DOHH2 (cell line): ENCODE measurements at regions not wholly inside any gene's neighbourhood (a gene's known extent, or its start where the extent isn't known, plus 50 kb on each side); places are given as distances from the start of the nearest gene placed in this dataset.

Experiments used
- H3F3A ChIP-seq: fragments of 200-600 bp; sonication (generic), shearing (Covaris generic); 2 replicates; pipeline ENCODE4 v1.6.0; 2016; ENCODE audit warnings: antibody characterized with exemption, mild to moderate bottlenecking; ENCODE audit not compliant: control insufficient read depth, insufficient read depth
- H3K27ac ChIP-seq: fragments of 200-600 bp; sonication (generic); 2 replicates; pipeline ENCODE4 v1.5.1; 2014; ENCODE audit warnings: low read depth, mild to moderate bottlenecking, low read length, moderate library complexity
- H3K27me3 ChIP-seq: fragments of 200-600 bp; sonication (generic); 2 replicates; pipeline ENCODE4 v1.6.1; 2014; ENCODE audit warnings: mild to moderate bottlenecking, low read length, mixed read lengths; ENCODE audit not compliant: control insufficient read depth
- H3K36me3 ChIP-seq: fragments of 200-600 bp; sonication (generic); 2 replicates; pipeline ENCODE4 v1.6.1; 2014; ENCODE audit warnings: mild to moderate bottlenecking, low read length, moderate library complexity, mixed read lengths; ENCODE audit not compliant: control insufficient read depth
- H3K4me1 ChIP-seq: fragments of 200-600 bp; sonication (generic); 2 replicates; pipeline ENCODE4 v1.6.1; 2014; ENCODE audit warnings: mild to moderate bottlenecking, low read length, mixed read lengths; ENCODE audit not compliant: control insufficient read depth
- H3K4me2 ChIP-seq: fragments of 200-600 bp; sonication (generic); 2 replicates; pipeline ENCODE4 v1.6.0; 2014; ENCODE audit warnings: mild to moderate bottlenecking, low read length, moderate library complexity
- H3K4me3 ChIP-seq: fragments of 200-600 bp; sonication (generic); 2 replicates; pipeline ENCODE4 v1.5.1; 2014; ENCODE audit warnings: mild to moderate bottlenecking, low read length, mixed read lengths
- H3K79me2 ChIP-seq: fragments of 200-600 bp; sonication (generic); 2 replicates; pipeline ENCODE4 v1.6.1; 2014; ENCODE audit warnings: mild to moderate bottlenecking, low read length, mixed read lengths; ENCODE audit not compliant: control insufficient read depth
- H3K9me2 ChIP-seq: fragments of 200-600 bp; sonication (generic); replicated peaks from 2 replicates; pipeline ENCODE4 v1.6.1; 2014; ENCODE audit warnings: mild to moderate bottlenecking, low read length, mixed read lengths; ENCODE audit not compliant: control insufficient read depth
- H3K9me3 ChIP-seq: fragments of 200-600 bp; sonication (generic); 2 replicates; pipeline ENCODE4 v1.6.1; 2014; ENCODE audit warnings: antibody characterized with exemption, low read length, mixed read lengths; ENCODE audit not compliant: control insufficient read depth, insufficient read depth
- H4K20me1 ChIP-seq: fragments of 200-600 bp; sonication (generic); 2 replicates; pipeline ENCODE4 v1.6.0; 2014; ENCODE audit warnings: low read depth, mild to moderate bottlenecking, antibody characterized with exemption, low read length, moderate library complexity; ENCODE audit not compliant: control insufficient read depth, insufficient read depth
- CTCF ChIP-seq: fragments of 200-600 bp; sonication (generic); IDR thresholded peaks from one replicate; pipeline ENCODE4 v1.5.1; 2014; ENCODE audit warnings: antibody characterized with exemption, mild to moderate bottlenecking, low read depth, low read length; ENCODE audit not compliant: poor library complexity, severe bottlenecking
- EZH2phosphoT487 ChIP-seq: fragments of 200-600 bp; sonication (generic); IDR thresholded peaks from 2 replicates; pipeline ENCODE4 v1.6.1; 2017; ENCODE audit warnings: borderline replicate concordance, mild to moderate bottlenecking, antibody characterized with exemption, low read length, moderate library complexity, mixed read lengths

- no peak for TF ChIP-seq EZH2phosphoT487
- TF ChIP-seq CTCF: no peak
- H4K20me1 ChIP-seq: no peaks in the 10 kb centered on the region
- no peaks in the 10 kb centered on the region for H3K9me3 ChIP-seq
- H3K79me2 ChIP-seq: no peaks in the 10 kb centered on the region
- no peaks in the 10 kb centered on the region for H3F3A ChIP-seq
- no peaks in the 10 kb centered on the region for H3K36me3 ChIP-seq
- H3K4me3 ChIP-seq: no peak overlapping the region
- H3K27ac ChIP-seq: no peak overlapping the region
- no peaks in the 10 kb centered on the region for H3K4me1 ChIP-seq
- H3K9me2 ChIP-seq: no peaks in the 10 kb centered on the region
- H3K27me3 ChIP-seq: no peaks in the 10 kb centered on the region
- no peak overlapping the region for H3K4me2 ChIP-seq
These were observed 197.3 kb upstream of the PPFIA2 start for GRCh38 chr12:81956468-81956860.

GRCh38 chr12:81953541-81953940, 194.4 kb upstream of the PPFIA2 start:
- H3K79me2 ChIP-seq: no peaks in the 10 kb centered on the region
- H3K9me2 ChIP-seq: no peaks in the 10 kb centered on the region
- no peaks in the 10 kb centered on the region for H3F3A ChIP-seq
- no peak overlapping the region for H3K4me3 ChIP-seq
- no peaks in the 10 kb centered on the region for H3K27me3 ChIP-seq
- no peaks in the 10 kb centered on the region for H4K20me1 ChIP-seq
- H3K4me2 ChIP-seq: no peak overlapping the region
- no peaks in the 10 kb centered on the region for H3K9me3 ChIP-seq
- H3K4me1 ChIP-seq: no peaks in the 10 kb centered on the region
- no peak overlapping the region for H3K27ac ChIP-seq
- TF ChIP-seq EZH2phosphoT487 (no peak), CTCF (no peak)
- H3K36me3 ChIP-seq: no peaks in the 10 kb centered on the region

- H3K4me2 ChIP-seq: no peak overlapping the region
- H3K27ac ChIP-seq: no peak overlapping the region
- H3K27me3 ChIP-seq: no peaks in the 10 kb centered on the region
- no peaks in the 10 kb centered on the region for H3K36me3 ChIP-seq
- TF ChIP-seq EZH2phosphoT487 (no peak), CTCF (no peak)
- no peaks in the 10 kb centered on the region for H4K20me1 ChIP-seq
- H3K4me1 ChIP-seq: no peaks in the 10 kb centered on the region
- no peaks in the 10 kb centered on the region for H3K79me2 ChIP-seq
- no peak overlapping the region for H3K4me3 ChIP-seq
- H3K9me2 ChIP-seq: no peaks in the 10 kb centered on the region
- H3K9me3 ChIP-seq: no peaks in the 10 kb centered on the region
- no peaks in the 10 kb centered on the region for H3F3A ChIP-seq
These were observed 191.7 kb upstream of the PPFIA2 start for GRCh38 chr12:81950871-81951270.

GRCh38 chr12:81949841-81950308, 190.7 kb upstream of the PPFIA2 start:
- Histone ChIP-seq H3K27me3 (no peaks in the 10 kb centered on the region), H3K79me2 (no peaks in the 10 kb centered on the region), H3K27ac (no peak overlapping the region), H3K9me2 (no peaks in the 10 kb centered on the region), H3F3A (no peaks in the 10 kb centered on the region), H3K4me2 (no peak overlapping the region), H3K4me1 (no peaks in the 10 kb centered on the region), H3K36me3 (no peaks in the 10 kb centered on the region), H3K4me3 (no peak overlapping the region), H4K20me1 (no peaks in the 10 kb centered on the region), H3K9me3 (no peaks in the 10 kb centered on the region)
- TF ChIP-seq CTCF: no peak
- TF ChIP-seq EZH2phosphoT487: no peak
